Activated gamma-delta T cell (primary cell): ENCODE measurements at regions not wholly inside any gene's neighbourhood (a gene's known extent, or its start where the extent isn't known, plus 50 kb on each side); places are given as distances from the start of the nearest gene placed in this dataset.

Experiments used
- DNase-seq: peaks from one replicate; lab custom pipeline; 2025; lab: John Stamatoyannopoulos, UW

GRCh38 chr17:77379065-77379428 is 238.3 kb downstream of the SEC14L1 start:
- no peak for DNase-seq

DNA sequence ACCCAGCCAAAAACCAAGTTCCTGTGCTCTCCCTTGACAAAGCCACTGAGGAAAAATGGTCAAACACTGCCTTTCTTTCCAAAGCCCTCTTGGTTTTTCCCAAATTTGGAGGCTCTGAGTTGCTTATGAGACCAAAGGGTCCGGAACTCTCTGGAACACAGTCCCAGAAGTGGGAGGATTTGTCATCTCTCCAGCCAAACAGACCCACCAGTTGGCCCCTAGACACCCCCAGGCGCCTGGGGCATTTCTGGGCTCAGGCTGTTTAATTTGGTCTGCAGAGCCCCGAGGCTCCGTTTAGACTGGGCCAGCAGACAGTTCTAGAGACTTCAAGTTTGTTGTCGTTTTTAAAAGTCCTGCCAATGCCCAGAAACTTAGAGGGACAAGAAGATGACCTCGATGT is 239.1 kb downstream of the SEC14L1 start:
- no peak for DNase-seq

GRCh38 chr17:77380395-77381184 is 239.8 kb downstream of the SEC14L1 start:
- no peak for DNase-seq

DNA sequence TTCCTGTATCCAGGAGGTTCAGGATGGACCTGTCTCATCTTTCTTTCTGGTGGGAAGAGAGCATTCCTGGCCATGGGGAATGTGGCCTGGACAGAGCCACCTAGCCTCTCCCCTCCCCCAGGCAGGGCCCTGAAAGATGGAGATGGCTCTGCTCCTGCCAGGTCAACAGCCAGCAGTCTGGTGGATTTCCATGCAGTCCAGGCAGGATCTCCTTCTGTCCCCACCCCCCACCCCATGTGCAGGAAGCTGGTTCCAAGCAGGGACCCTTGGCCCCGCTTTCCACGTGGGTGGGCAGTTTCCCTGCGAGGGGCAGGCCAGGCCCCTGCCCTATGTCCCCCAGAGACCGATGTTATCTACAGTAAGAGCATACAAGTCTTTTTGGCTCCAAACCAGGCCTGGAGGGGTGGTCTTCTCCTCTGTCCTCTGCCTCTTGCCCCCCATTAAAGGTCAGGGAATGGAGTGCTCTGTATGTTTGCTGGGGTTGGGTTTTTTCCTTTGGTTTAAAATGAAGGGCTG is 240.5 kb downstream of the SEC14L1 start:
- no peak for DNase-seq

- no peak for DNase-seq
Measured at GRCh38 chr17:77381731-77382130, 241.0 kb downstream of the SEC14L1 start.

GRCh38 chr17:77382356-77382911 is 241.7 kb downstream of the SEC14L1 start:
- no peak for DNase-seq

- DNase-seq: no peak
Measured at GRCh38 chr17:77382966-77383612, 242.3 kb downstream of the SEC14L1 start.

- DNase-seq: no peak
Measured at GRCh38 chr17:77383613-77384608, 243.1 kb downstream of the SEC14L1 start.

DNA sequence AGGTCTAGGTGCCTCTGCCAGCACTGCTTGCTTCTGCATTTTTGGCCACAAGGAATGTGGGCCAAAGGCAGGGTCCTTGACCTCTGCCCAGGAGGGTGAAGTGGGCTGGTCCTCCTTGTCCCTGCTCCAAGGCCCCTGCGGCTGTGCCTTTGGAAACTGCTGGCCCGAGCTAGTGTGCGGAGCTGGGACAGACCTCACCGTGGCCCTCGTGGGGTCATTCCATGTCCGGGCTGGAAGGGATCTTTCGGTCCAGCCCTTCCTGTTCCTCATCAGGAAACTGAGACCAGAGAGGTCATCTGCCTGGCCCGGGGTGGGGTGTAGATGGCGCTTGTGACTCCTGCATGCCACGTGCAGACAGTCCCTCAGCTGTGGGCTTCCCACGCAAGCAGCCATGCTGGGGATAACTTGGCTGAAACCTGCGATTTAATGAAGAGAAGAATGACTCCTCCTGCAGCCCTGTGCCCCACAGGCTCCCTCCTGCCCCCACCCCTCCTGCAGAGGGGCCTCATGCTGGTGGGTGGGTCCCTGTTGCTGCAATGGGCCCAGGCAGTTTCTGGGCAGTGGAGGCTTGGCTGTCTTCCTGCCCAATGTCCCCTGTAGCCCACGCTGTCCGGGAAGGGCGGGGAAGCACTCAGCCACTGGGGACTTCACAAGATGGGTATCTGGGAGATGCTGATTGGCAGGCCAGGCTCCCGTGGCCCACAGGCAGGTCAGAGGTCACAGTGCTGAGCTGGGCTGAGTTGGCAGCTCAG is 245.2 kb downstream of the SEC14L1 start:
- no peak for DNase-seq

DNA sequence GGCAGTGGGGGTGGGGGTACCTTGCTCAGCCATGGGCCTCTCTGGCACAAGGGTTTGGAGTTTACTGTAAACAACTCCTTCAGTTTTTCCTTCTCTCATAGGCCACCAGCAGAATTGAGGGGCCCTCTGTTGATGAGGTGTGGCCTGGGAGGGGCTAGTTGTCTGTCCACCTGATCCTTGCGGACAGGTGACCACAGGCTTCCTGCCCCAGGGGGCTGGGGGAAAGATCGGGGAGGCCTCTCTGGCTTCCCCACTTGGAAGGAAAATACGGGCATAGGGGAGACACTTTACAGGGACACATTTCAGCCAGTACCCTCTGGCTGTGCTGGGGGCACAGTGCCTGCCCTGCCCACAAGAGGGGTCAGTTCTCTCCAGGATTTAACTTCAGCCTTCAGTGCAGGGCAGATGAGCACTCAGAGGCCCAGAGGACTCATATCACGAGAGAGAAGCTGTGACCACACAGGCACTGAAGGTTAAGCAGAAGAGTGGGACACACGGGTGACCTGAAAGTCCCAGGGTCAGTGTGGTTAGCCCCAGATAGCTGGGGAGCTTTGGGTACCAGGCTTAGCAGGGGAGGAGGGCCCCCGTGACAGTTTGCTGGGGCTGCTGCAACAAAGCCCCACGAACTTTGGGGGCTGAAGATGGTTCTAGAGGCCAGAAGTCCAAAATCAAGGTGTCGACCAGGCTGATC is 245.9 kb downstream of the SEC14L1 start:
- DNase-seq: no peak

DNA sequence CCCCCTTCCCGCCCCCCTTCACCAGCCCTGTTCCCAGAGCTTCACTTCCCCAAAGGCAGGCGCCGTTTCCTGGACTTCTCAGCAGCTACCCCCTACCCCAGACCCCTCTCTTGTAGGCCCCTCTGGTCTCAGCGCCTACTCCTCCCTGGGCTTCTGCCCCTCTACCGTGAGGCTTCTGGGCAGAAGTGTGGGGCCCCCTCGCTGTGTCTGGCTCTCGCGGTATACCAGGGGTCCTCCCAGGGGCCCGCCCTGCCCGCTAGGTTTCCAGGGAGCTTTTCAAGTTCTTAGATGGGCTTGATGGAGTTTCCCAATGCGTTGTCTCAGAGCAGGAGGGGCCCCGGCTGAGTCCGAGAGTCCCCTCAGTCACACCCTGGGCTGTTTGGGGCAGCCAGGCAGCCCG is 247.1 kb downstream of the SEC14L1 start:
- DNase-seq: no peak

GRCh38 chr17:77388384-77389306 is 247.9 kb downstream of the SEC14L1 start:
- no peak for DNase-seq

GRCh38 chr17:77390870-77391269 is 250.1 kb downstream of the SEC14L1 start:
- no peak for DNase-seq

GRCh38 chr17:77391668-77392375 is 251.1 kb downstream of the SEC14L1 start:
- no peak for DNase-seq

DNA sequence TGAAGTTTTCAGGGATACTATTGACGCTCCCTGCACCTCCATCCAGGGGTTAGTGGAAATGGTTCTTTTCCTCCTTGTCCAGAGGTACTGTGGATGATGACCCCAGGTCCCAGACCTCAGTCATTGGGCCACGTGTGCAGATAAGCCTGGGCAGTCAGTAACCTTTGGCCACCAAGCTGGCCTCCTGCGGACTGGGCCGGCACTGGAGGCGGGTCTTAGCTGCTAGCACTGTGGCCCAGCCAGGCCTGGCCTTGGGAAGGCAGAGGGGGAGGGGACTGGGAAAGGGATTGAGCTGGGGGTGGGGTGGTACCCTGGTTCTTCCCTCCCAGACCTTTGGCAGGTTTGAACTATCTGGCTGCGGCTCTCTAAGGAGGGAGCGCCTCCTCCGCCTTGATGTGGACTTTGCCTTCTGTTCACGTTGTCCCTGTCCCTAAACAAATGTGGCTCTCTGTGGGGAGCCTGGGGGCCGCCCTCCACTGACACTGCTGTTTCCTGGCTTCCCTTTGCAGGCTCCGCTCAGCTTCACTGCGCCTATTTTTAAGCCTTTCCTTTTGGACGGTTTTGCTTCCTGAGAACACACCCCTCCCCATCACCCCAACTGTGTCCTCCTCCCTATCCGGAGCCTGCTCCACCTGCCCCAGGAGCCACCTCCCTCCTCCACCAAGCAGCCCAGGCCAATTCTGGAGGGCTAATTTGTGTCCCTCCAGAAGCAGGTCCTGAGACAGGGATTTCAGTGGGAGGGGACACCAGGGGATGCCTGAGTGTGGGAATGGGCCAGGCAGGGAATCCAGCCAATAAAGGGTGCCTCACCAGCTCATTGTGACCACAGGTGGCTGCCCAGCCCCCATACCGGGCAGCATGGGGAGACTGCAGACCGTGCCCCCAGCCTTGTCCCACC is 251.9 kb downstream of the SEC14L1 start:
- DNase-seq: no peak

- no peak for DNase-seq
Measured at GRCh38 chr17:77393274-77393600, 252.5 kb downstream of the SEC14L1 start.

DNA sequence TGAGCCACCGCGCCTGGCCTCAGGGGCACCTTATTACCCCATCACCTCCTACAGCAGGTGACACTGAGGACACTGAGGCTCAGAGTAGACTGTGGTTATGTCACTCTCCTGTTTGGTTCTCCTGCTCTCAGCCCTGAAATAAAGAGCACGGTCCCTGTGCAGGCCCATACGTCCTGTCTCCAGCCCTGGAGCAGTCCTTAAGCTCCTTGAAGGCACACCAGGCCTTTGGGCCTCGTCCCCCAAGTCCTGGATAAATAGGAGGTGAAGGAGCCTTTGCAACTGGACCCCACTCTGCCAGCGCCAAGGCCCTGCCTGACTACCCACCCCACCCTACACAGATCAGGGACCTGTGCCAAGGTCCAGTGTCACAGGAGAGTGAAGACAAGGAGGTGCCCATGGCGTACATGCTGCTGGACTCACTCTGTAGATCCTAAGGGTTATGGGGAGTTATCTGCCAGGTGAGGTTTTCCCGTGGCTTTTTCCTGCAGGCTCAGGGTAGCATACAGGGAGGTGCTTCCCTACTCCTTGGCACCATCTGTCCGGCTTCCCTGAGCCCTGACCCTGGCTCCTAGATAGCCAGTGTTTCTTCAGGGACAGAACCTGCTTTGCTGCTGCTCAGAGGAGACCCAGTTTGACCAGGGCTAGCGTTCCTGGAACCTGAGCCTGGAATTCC is 253.2 kb downstream of the SEC14L1 start:
- no peak for DNase-seq
